OCI-LY1 (cell line): ENCODE measurements at regions not wholly inside any gene's neighbourhood (a gene's known extent, or its start where the extent isn't known, plus 50 kb on each side); places are given as distances from the start of the nearest gene placed in this dataset.

Experiments
- H2AFZ ChIP-seq: fragments of 200-600 bp; sonication (generic), shearing (Covaris generic); 2 replicates; pipeline ENCODE4 v1.6.0; 2014; ENCODE audit warnings: antibody characterized with exemption, mild to moderate bottlenecking, low read length
- H3F3A ChIP-seq: fragments of 200-600 bp; sonication (generic), shearing (Covaris generic); 2 replicates; pipeline ENCODE4 v1.6.0; 2014; ENCODE audit warnings: mild to moderate bottlenecking, antibody characterized with exemption, low read length, moderate library complexity; ENCODE audit not compliant: insufficient read depth
- H3K27ac ChIP-seq: fragments of 200-600 bp; sonication (generic); 2 replicates; pipeline ENCODE4 v1.5.1; 2014; ENCODE audit warnings: low read length, mixed run types, mild to moderate bottlenecking, low read depth; ENCODE audit not compliant: poor library complexity, severe bottlenecking
- H3K27me3 ChIP-seq: fragments of 200-600 bp; sonication (generic); 2 replicates; pipeline ENCODE4 v1.6.0; 2014; ENCODE audit warnings: antibody characterized with exemption, mild to moderate bottlenecking, low read length, moderate library complexity; ENCODE audit not compliant: insufficient read depth
- H3K36me3 ChIP-seq: fragments of 200-600 bp; sonication (generic); 2 replicates; pipeline ENCODE4 v1.6.1; 2014; ENCODE audit warnings: mild to moderate bottlenecking, antibody characterized with exemption, low read length, moderate library complexity, mixed read lengths; ENCODE audit not compliant: insufficient read depth
- H3K4me1 ChIP-seq: fragments of 200-600 bp; sonication (generic); 2 replicates; pipeline ENCODE4 v1.5.1; 2014; ENCODE audit warnings: mild to moderate bottlenecking, low read length, moderate library complexity; ENCODE audit not compliant: insufficient read depth, severe bottlenecking
- H3K4me2 ChIP-seq: fragments of 200-600 bp; sonication (generic), shearing (Covaris generic); 2 replicates; pipeline ENCODE4 v1.6.1; 2014; ENCODE audit warnings: low read length
- H3K4me3 ChIP-seq: fragments of 200-600 bp; sonication (generic); 2 replicates; pipeline ENCODE4 v1.5.1; 2014; ENCODE audit warnings: low read length, low read depth, mild to moderate bottlenecking, mixed read lengths; ENCODE audit not compliant: poor library complexity, severe bottlenecking
- H3K79me2 ChIP-seq: fragments of 200-600 bp; shearing (Covaris generic); 2 replicates; pipeline ENCODE4 v1.6.1; 2016; ENCODE audit warnings: mixed run types, low read length, mixed read lengths; ENCODE audit not compliant: insufficient read depth
- H3K9ac ChIP-seq: fragments of 200-600 bp; sonication (generic), shearing (Covaris generic); 2 replicates; pipeline ENCODE4 v1.6.1; 2014; ENCODE audit warnings: mild to moderate bottlenecking, low read length, mixed read lengths
- H3K9me2 ChIP-seq: fragments of 200-600 bp; sonication (generic), shearing (Covaris generic); 2 replicates; pipeline ENCODE4 v1.6.1; 2014; ENCODE audit warnings: low read depth, mild to moderate bottlenecking, low read length, mixed read lengths
- H3K9me3 ChIP-seq: fragments of 200-600 bp; shearing (Covaris generic); 2 replicates; pipeline ENCODE4 v1.6.1; 2014; ENCODE audit warnings: low read length, mixed read lengths
- H4K20me1 ChIP-seq: fragments of 200-600 bp; sonication (generic), shearing (Covaris generic); 2 replicates; pipeline ENCODE4 v1.6.0; 2016; ENCODE audit warnings: mild to moderate bottlenecking, low read length; ENCODE audit not compliant: insufficient read depth
- CTCF ChIP-seq: fragments of 200-600 bp; sonication (generic), shearing (Covaris generic); IDR thresholded peaks from 2 replicates; pipeline ENCODE4 v1.5.1; 2017; ENCODE audit warnings: mild to moderate bottlenecking, antibody characterized with exemption, low read length, moderate library complexity, mixed read lengths
- EZH2 ChIP-seq: fragments of 200-600 bp; sonication (generic), shearing (Covaris generic); IDR thresholded peaks from 2 replicates; pipeline ENCODE4 v1.8.0; 2017; ENCODE audit warnings: borderline replicate concordance, mixed run types, mild to moderate bottlenecking, antibody characterized with exemption, low read length, moderate library complexity, mixed read lengths

- 0 out of 2 replicates have a peak, but pooled peaks cover 4% of the 10 kb centered on the region for H3K9me2 ChIP-seq
- no peaks in the 10 kb centered on the region for H3K36me3 ChIP-seq
- H3K27me3 ChIP-seq, result no peaks in the 10 kb centered on the region
- TF ChIP-seq EZH2 (no peak), CTCF (no peak)
- no peak overlapping the region for H3K4me3 ChIP-seq
- H3K4me1 ChIP-seq, result no peaks in the 10 kb centered on the region
- no peaks in the 10 kb centered on the region for H3F3A ChIP-seq
- H4K20me1 ChIP-seq, result no peaks in the 10 kb centered on the region
- H3K4me2 ChIP-seq, result no peak overlapping the region
- H3K9me3 ChIP-seq, result no peaks in the 10 kb centered on the region
- H3K9ac ChIP-seq, result no peak overlapping the region
- H3K27ac ChIP-seq, result no peak overlapping the region
- H3K79me2 ChIP-seq, result no peaks in the 10 kb centered on the region
- no peak overlapping the region for H2AFZ ChIP-seq
These were observed 624.9 kb upstream of the FTMT start for GRCh38 chr5:121226765-121227164.

- Histone ChIP-seq H2AFZ (no peak overlapping the region), H3K4me3 (no peak overlapping the region), H3K79me2 (no peaks in the 10 kb centered on the region), H3K27me3 (no peaks in the 10 kb centered on the region), H3K27ac (no peak overlapping the region), H3K9ac (no peak overlapping the region), H3K4me2 (no peak overlapping the region), H3K4me1 (no peaks in the 10 kb centered on the region), H4K20me1 (no peaks in the 10 kb centered on the region), H3K9me2 (no peaks in the 10 kb centered on the region), H3K36me3 (no peaks in the 10 kb centered on the region), H3F3A (no peaks in the 10 kb centered on the region), H3K9me3 (no peaks in the 10 kb centered on the region)
- TF ChIP-seq EZH2 (no peak), CTCF (no peak)
These were observed 611.7 kb upstream of the FTMT start for GRCh38 chr5:121239951-121240350.

GRCh38 chr5:121246971-121247370 lies 604.7 kb upstream of the FTMT start:
- Histone ChIP-seq H3K9me3 (no peaks in the 10 kb centered on the region), H4K20me1 (no peaks in the 10 kb centered on the region), H3K79me2 (no peaks in the 10 kb centered on the region), H3K4me3 (no peak overlapping the region), H3K9ac (no peak overlapping the region), H3K4me1 (no peaks in the 10 kb centered on the region), H2AFZ (no peak overlapping the region), H3F3A (no peaks in the 10 kb centered on the region), H3K27me3 (no peaks in the 10 kb centered on the region), H3K36me3 (no peaks in the 10 kb centered on the region), H3K27ac (no peak overlapping the region), H3K4me2 (no peak overlapping the region), H3K9me2 (no peaks in the 10 kb centered on the region)
- TF ChIP-seq CTCF (no peak), EZH2 (no peak)
